Ovary (tissue), 7 donors: ENCODE measurements at regions not wholly inside any gene's neighbourhood (a gene's known extent, or its start where the extent isn't known, plus 50 kb on each side); places are given as distances from the start of the nearest gene placed in this dataset.

Source experiments
- DNase-seq, 5 donors: peaks; one replicate each; pipeline ENCODE4 v3.0.0-alpha.2; 2019 to 2020
- H3K27ac ChIP-seq, 2 donors: fragments of 200-600 bp; one replicate each; pipeline versions ENCODE4 v1.5.1 to v1.8.0; 2019 to 2022
- H3K27me3 ChIP-seq: fragments of 200-600 bp; one replicate; pipeline ENCODE4 v1.8.0; 2022
- H3K36me3 ChIP-seq: fragments of 200-600 bp; sonication (generic); one replicate; pipeline ENCODE4 v1.5.1; 2019
- H3K4me1 ChIP-seq: one replicate; pipeline ENCODE4 v1.8.1; 2013; ENCODE audit warnings: mild to moderate bottlenecking, moderate library complexity; ENCODE audit not compliant: insufficient read depth
- H3K4me3 ChIP-seq: fragments of 200-600 bp; sonication (generic); one replicate; pipeline ENCODE4 v1.5.1; 2017
- H3K9me3 ChIP-seq, 2 donors: fragments of 200-600 bp in 1 of 2; sonication (generic) in 1 of 2; one replicate each; pipeline versions ENCODE4 v1.5.1 to v1.8.1; 2013 to 2019; ENCODE audit warnings: mild to moderate bottlenecking in 1 of 2, moderate library complexity in 1 of 2
- EP300 ChIP-seq: sonication (generic); formaldehyde crosslinking; IDR thresholded peaks from one replicate; pipeline ENCODE4 v1.6.1; 2017; ENCODE audit warnings: antibody characterized with exemption
- POLR2A ChIP-seq: fragments of 450-650 bp; IDR thresholded peaks from one replicate; pipeline ENCODE4 v1.6.1; 2017; ENCODE audit warnings: antibody characterized with exemption, mild to moderate bottlenecking, moderate library complexity
- WGBS, 3 donors: extraction: QIAGEN DNeasy Blood & Tissue Kit in 1 of 3; methylation state at CpG; one replicate each; pipeline versions ENCODE4 v1.1.5 to v1.1.7; 2013 to 2017; 5-methylcytosine and 5-hydroxymethylcytosine counted together
- intact Hi-C, 4 donors: fragments of 100-400 bp; cut with DNase I; formaldehyde crosslinking; loops; one replicate each; pipeline versions ENCODE4 v1.11.0 to v1.15.1; 2022 to 2023
- TF ChIP-seq, protein P1 (sequence below), 3 donors: fragments of 450-650 bp in 2 of 3; fragments of 200-600 bp in 1 of 3; IDR thresholded peaks; one replicate each; pipeline versions ENCODE4 v1.5.1 to v1.8.0; 2016 to 2022; ENCODE audit warnings: antibody characterized with exemption in 3 of 3, mild to moderate bottlenecking in 1 of 3
- donor health status: DM: no; HTN: no; CAD: no; lungs with moderate emphysema.
- donor health status: DM: no; HTN: no; CAD: no.
- donor health status: Bipolar disorder and iron deficiency.
- donor health status: DM: no; HTN: no; CAD: no.
- donor health status: DM: yes; HTN: yes; CAD: no.

DNA sequence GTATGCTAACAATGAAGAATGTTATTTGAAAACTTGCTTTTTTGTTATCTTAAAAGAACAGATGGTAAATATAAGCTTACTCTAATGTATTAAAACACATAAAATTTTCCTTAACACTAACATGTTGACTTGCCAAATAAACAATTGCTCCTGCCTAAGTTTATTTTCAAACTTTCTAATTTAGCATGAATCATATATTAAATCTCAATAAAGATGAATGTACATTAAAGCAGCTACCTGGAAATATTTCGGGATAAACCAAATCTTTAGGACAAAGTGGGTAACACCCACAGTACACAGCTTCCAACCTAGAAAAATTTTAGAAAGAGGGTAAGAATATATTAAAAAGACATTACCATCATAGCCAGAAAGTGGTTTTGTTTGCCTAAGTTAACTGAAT, 567.4 kb downstream of the ZEB2 start:
- intact Hi-C loops: loop anchor here in 1 of 4 donors (5.0 kb wide), 1 partner anchor 565 kb away; no protein-coding TSS in a partner anchor
- peak overlapping the region in 1 of 2 donors; percentile 47 for H3K27ac ChIP-seq
- H3K9me3 ChIP-seq: no peaks in the 10 kb centered on the region
- DNase-seq: no peak
- H3K27me3 ChIP-seq: no peaks in the 10 kb centered on the region
- no peaks in the 10 kb centered on the region for H3K36me3 ChIP-seq
- H3K4me1 ChIP-seq: peaks cover 4% of the 10 kb centered on the region
- 46 to 69% (median 60%) methylated on average over 1 of the region's 1 CpG for WGBS, 3 donors
- H3K4me3 ChIP-seq: no peak overlapping the region
- TF ChIP-seq EP300: no peak
- TF ChIP-seq, protein P1, sequence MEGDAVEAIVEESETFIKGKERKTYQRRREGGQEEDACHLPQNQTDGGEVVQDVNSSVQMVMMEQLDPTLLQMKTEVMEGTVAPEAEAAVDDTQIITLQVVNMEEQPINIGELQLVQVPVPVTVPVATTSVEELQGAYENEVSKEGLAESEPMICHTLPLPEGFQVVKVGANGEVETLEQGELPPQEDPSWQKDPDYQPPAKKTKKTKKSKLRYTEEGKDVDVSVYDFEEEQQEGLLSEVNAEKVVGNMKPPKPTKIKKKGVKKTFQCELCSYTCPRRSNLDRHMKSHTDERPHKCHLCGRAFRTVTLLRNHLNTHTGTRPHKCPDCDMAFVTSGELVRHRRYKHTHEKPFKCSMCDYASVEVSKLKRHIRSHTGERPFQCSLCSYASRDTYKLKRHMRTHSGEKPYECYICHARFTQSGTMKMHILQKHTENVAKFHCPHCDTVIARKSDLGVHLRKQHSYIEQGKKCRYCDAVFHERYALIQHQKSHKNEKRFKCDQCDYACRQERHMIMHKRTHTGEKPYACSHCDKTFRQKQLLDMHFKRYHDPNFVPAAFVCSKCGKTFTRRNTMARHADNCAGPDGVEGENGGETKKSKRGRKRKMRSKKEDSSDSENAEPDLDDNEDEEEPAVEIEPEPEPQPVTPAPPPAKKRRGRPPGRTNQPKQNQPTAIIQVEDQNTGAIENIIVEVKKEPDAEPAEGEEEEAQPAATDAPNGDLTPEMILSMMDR (IDR thresholded peaks at IDR 0.05): no peak
- no peak for TF ChIP-seq POLR2A

DNA sequence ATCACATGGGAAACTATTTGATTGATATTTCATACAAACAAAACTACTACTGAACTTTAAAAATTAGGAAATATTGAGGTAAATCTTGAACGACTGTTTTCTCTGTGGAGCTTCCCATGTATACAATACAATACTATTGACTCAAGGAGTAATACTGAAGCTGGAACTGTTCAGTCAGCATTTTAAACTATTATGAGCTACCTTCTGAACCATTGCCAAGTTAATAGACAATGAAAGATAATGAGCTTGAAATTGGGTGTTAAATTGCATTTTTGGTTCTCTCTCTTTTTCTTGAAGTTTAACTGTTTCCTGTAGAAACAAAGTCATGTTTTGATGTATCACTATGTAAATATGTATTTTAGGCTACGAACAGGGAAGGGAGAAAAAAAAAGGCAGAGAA, 569.2 kb downstream of the ZEB2 start:
- no peak for DNase-seq
- intact Hi-C loops: loop anchor here in 1 of 4 donors (5.0 kb wide), 1 partner anchor 567 kb away; no protein-coding TSS in a partner anchor
- Histone ChIP-seq H3K4me1 (peaks cover 3% of the 10 kb centered on the region), H3K4me3 (no peak overlapping the region), H3K9me3 (no peaks in the 10 kb centered on the region), H3K27me3 (no peaks in the 10 kb centered on the region), H3K27ac (no peak overlapping the region), H3K36me3 (no peaks in the 10 kb centered on the region)
- 42 to 62% (median 55%) methylated on average over 2 of the region's 2 CpGs for WGBS, 3 donors
- TF ChIP-seq, protein P1 (IDR thresholded peaks at IDR 0.05): no peak
- TF ChIP-seq EP300: no peak

DNA sequence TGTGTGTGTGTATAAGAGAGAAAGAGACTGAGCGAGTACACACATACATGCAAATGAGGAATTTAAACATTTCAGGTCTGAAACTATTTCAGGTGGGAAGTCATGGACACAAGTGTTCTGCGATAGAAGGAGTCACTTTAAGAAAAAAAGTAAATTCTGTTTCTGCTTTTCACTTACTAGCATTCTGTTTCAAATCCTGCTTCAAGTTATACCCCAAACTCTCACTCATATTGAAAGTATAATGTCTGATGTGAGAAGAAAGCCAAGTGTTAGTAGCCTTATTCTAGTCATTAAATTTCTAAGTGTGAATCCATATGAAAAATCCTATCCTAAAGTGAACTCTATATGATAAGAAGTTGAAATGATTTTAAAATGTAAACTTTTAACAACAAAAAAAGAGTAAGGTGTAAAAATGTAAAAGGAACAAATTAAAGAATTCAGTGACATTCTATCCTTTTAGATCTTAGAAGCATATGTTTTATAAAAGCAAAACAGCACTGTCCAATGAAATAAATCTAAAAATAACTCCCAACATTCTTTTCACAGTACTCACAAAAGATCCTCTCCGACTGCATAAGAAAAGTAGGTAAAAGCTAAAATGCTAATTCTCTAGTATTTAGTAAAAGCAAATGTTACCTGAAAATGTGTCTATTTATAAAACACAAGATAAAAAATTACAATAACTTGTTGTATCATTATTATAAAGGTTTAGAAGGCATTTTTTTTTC, 570.6 kb downstream of the ZEB2 start:
- Histone ChIP-seq H3K36me3 (no peaks in the 10 kb centered on the region), H3K9me3 (no peaks in the 10 kb centered on the region), H3K4me1 (no peaks in the 10 kb centered on the region), H3K27ac (no peak overlapping the region), H3K27me3 (no peaks in the 10 kb centered on the region), H3K4me3 (no peak overlapping the region)
- intact Hi-C loops: no loop called here
- DNase-seq: no peak
- TF ChIP-seq POLR2A (no peak), EP300 (no peak)
- TF ChIP-seq, protein P1 (IDR thresholded peaks at IDR 0.05): no peak
- 59 to 65% (median 63%) methylated on average over 3 of the region's 3 CpGs for WGBS, 3 donors

DNA sequence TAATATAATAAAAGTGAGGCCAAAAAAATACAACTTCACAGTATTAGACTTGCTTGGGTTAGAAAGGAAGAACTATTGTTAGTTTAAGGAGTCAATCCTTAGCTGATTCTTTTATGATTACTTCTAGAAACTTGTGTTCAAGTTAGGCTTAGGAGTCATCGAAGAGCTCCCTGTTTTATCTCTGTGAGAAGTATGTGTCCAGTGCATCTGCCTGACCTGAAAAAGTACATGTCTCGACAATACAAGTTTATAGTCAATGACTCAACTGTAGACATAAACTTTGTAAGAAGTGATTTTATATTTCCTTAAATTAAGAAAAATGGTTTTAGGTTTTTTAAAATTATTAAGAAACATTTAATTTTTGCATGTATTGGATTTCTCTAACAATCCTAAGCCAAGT, 571.2 kb downstream of the ZEB2 start:
- Histone ChIP-seq H3K27me3 (no peaks in the 10 kb centered on the region), H3K36me3 (no peaks in the 10 kb centered on the region), H3K4me3 (no peak overlapping the region), H3K4me1 (no peaks in the 10 kb centered on the region), H3K9me3 (no peaks in the 10 kb centered on the region), H3K27ac (no peak overlapping the region)
- intact Hi-C loops: no loop called here
- 59 to 66% (median 60%) methylated on average over 2 of the region's 2 CpGs for WGBS, 3 donors
- TF ChIP-seq, protein P1 (IDR thresholded peaks at IDR 0.05): no peak
- TF ChIP-seq EP300: no peak
- TF ChIP-seq POLR2A: no peak
- no peak for DNase-seq
